PC-9 (cell line): ENCODE measurements at regions not wholly inside any gene's neighbourhood (a gene's known extent, or its start where the extent isn't known, plus 50 kb on each side); places are given as distances from the start of the nearest gene placed in this dataset.
A peak's percentile ranks its signal among the peaks of the same experiment; 100 is the strongest.

Experiments used
- BruUV-seq: library from RNA; stranded (reverse); fragments of 400-500 nt; replicated peaks from 2 replicates; lab custom pipeline; 2021; lab: Mats Ljungman, UMichigan
- CTCF ChIA-PET: fragments of 300-600 bp; sonication (Branson Sonifier 250); formaldehyde crosslinking; loops from one replicate; lab custom pipeline; 2022; ENCODE audit warnings: antibody characterized with exemption; lab: Charles Lee
- POLR2A ChIA-PET: fragments of 300-600 bp; sonication (Branson Sonifier 250); formaldehyde crosslinking; loops from one replicate; lab custom pipeline; 2022; ENCODE audit warnings: antibody characterized with exemption; ENCODE audit not compliant: unreplicated experiment; lab: Charles Lee
- DNase-seq, 2 experiments: peaks; one replicate each; pipeline versions ENCODE4 v3.0.0 to v3.0.0-alpha.2; 2015 to 2022; ENCODE audit warnings: mixed read lengths in 1 of 2
- H2AFZ ChIP-seq: fragments of 200-600 bp; sonication (generic); 2 replicates; pipeline ENCODE4 v1.8.1; 2017; ENCODE audit warnings: antibody characterized with exemption
- H3F3A ChIP-seq: fragments of 200-600 bp; sonication (generic); 2 replicates; pipeline ENCODE4 v1.8.1; 2017; ENCODE audit warnings: antibody characterized with exemption, mild to moderate bottlenecking, low read depth; ENCODE audit not compliant: insufficient read depth
- H3K27ac ChIP-seq: fragments of 200-600 bp; sonication (generic); 2 replicates; pipeline ENCODE4 v1.6.1; 2016; ENCODE audit warnings: mixed run types
- H3K27me3 ChIP-seq: fragments of 200-600 bp; sonication (generic); 2 replicates; pipeline ENCODE4 v1.6.1; 2016; ENCODE audit warnings: low read depth, mixed run types; ENCODE audit not compliant: insufficient read depth
- H3K36me3 ChIP-seq: fragments of 200-600 bp; sonication (generic); 2 replicates; pipeline ENCODE4 v1.6.1; 2016; ENCODE audit warnings: low read depth, mixed run types
- H3K4me1 ChIP-seq: fragments of 200-600 bp; sonication (generic); replicated peaks from 2 replicates; pipeline ENCODE4 v1.6.1; 2016; ENCODE audit warnings: mixed run types; ENCODE audit not compliant: insufficient read depth
- H3K4me2 ChIP-seq: fragments of 200-600 bp; sonication (generic); 2 replicates; pipeline ENCODE4 v1.6.1; 2017; ENCODE audit warnings: mixed run types
- H3K4me3 ChIP-seq: fragments of 200-600 bp; sonication (generic); 2 replicates; pipeline ENCODE4 v1.6.1; 2016; ENCODE audit warnings: mixed run types
- H3K79me2 ChIP-seq: fragments of 200-600 bp; sonication (generic); 2 replicates; pipeline ENCODE4 v1.6.1; 2017; ENCODE audit warnings: low read depth, mixed run types
- H3K9me2 ChIP-seq: fragments of 200-600 bp; sonication (generic); 2 replicates; pipeline ENCODE4 v1.8.1; 2017; ENCODE audit warnings: mild to moderate bottlenecking; ENCODE audit not compliant: insufficient read depth
- H3K9me3 ChIP-seq: fragments of 200-600 bp; sonication (generic); 2 replicates; pipeline ENCODE4 v1.8.1; 2016; ENCODE audit warnings: low read depth; ENCODE audit not compliant: insufficient read depth
- H4K20me1 ChIP-seq: fragments of 200-600 bp; sonication (generic); 2 replicates; pipeline ENCODE4 v1.8.1; 2017; ENCODE audit not compliant: insufficient read depth
- CTCF ChIP-seq: fragments of 200-600 bp; sonication (generic); conservative IDR thresholded peaks from 2 replicates; pipeline ENCODE4 v1.6.1; 2017; ENCODE audit warnings: mixed run types, antibody characterized with exemption, mild to moderate bottlenecking, moderate library complexity
- EZH2 ChIP-seq: fragments of 200-600 bp; sonication (generic); IDR thresholded peaks from 2 replicates; pipeline ENCODE4 v1.8.0; 2017; ENCODE audit warnings: antibody characterized with exemption, low read depth
- intact Hi-C: fragments of 100-400 bp; cut with micrococcal nuclease; formaldehyde crosslinking; loops from one replicate; pipeline ENCODE4 v1.10.0; 2022; ENCODE audit not compliant: unreplicated experiment

- H3K4me3 ChIP-seq: no peak overlapping the region
- intact Hi-C loops: no loop called here
Measured at GRCh38 chr6:81455641-81456040, 296.8 kb downstream of the TENT5A start.

GRCh38 chr6:81451787-81452186 lies 300.7 kb downstream of the TENT5A start:
- TF ChIP-seq EZH2: no peak
- no peak for TF ChIP-seq CTCF
- Histone ChIP-seq H3K9me3 (peaks cover 4% of the 10 kb centered on the region), H3K36me3 (no peaks in the 10 kb centered on the region), H3F3A (no peaks in the 10 kb centered on the region), H4K20me1 (no peaks in the 10 kb centered on the region), H3K79me2 (no peaks in the 10 kb centered on the region), H3K27me3 (no peaks in the 10 kb centered on the region), H3K27ac (peak overlapping the region; percentile 71), H2AFZ (no peak overlapping the region), H3K9me2 (no peaks in the 10 kb centered on the region), H3K4me2 (0 out of 2 replicates have a peak overlapping the region, but pooled peaks have one; percentile 7), H3K4me3 (no peak overlapping the region), H3K4me1 (no peaks in the 10 kb centered on the region)
- peak; percentile 25 to 77 for DNase-seq
- ChIA-PET CTCF (interaction anchor here (1.0 kb wide), 1 partner anchor 14 kb away, joined by 3 read pairs; no protein-coding TSS in a partner anchor), POLR2A (interaction anchor here (0.7 kb wide), 1 partner anchor 212 kb away, joined by 3 read pairs; no protein-coding TSS in a partner anchor)
- BruUV-seq: no TSS peak
- intact Hi-C loops: no loop called here

More at GRCh38 chr6:81455641-81456040, 296.8 kb downstream of the TENT5A start:
- Histone ChIP-seq H2AFZ (no peak overlapping the region), H3K9me2 (no peaks in the 10 kb centered on the region), H3K79me2 (no peaks in the 10 kb centered on the region), H3K27ac (no peak overlapping the region), H4K20me1 (no peaks in the 10 kb centered on the region), H3K4me1 (no peaks in the 10 kb centered on the region), H3F3A (no peaks in the 10 kb centered on the region), H3K4me2 (no peak overlapping the region), H3K27me3 (no peaks in the 10 kb centered on the region), H3K36me3 (no peaks in the 10 kb centered on the region), H3K9me3 (peaks cover 4% of the 10 kb centered on the region)
- DNase-seq: no peak
- no TSS peak for BruUV-seq
- POLR2A ChIA-PET: no interaction called here
- CTCF ChIA-PET: no interaction called here
- TF ChIP-seq EZH2 (no peak), CTCF (no peak)

GRCh38 chr6:81450180-81450579 lies 302.3 kb downstream of the TENT5A start:
- Histone ChIP-seq H3F3A (no peaks in the 10 kb centered on the region), H3K79me2 (no peaks in the 10 kb centered on the region), H4K20me1 (no peaks in the 10 kb centered on the region), H3K4me2 (no peak overlapping the region), H3K9me3 (peaks cover 4% of the 10 kb centered on the region), H3K4me3 (no peak overlapping the region), H3K27ac (no peak overlapping the region), H2AFZ (no peak overlapping the region), H3K36me3 (no peaks in the 10 kb centered on the region), H3K27me3 (no peaks in the 10 kb centered on the region), H3K9me2 (no peaks in the 10 kb centered on the region), H3K4me1 (no peaks in the 10 kb centered on the region)
- intact Hi-C loops: no loop called here
- CTCF ChIA-PET: interaction anchor here (0.6 kb wide), 1 partner anchor 374 kb away, joined by 3 read pairs; no protein-coding TSS in a partner anchor
- DNase-seq: no peak
- POLR2A ChIA-PET: no interaction called here
- TF ChIP-seq EZH2 (no peak), CTCF (no peak)
- BruUV-seq: no TSS peak
